HUES48 (cell line): ENCODE measurements at regions not wholly inside any gene's neighbourhood (a gene's known extent, or its start where the extent isn't known, plus 50 kb on each side); places are given as distances from the start of the nearest gene placed in this dataset.
"Not testable (repeated sequence)": the region's sequence is repeated elsewhere in the genome, so short reads cannot be mapped to it uniquely, and the experiment has no call there.

Experiments
- H3K27ac ChIP-seq: one replicate; pipeline ENCODE4 v1.7.0; 2013; ENCODE audit warnings: low read depth, low read length, inconsistent platforms
- H3K27me3 ChIP-seq: 2 replicates; pipeline ENCODE4 v1.6.1; 2013; ENCODE audit warnings: mild to moderate bottlenecking, low read length; ENCODE audit not compliant: control insufficient read depth, insufficient read depth
- H3K36me3 ChIP-seq: 2 replicates; pipeline ENCODE4 v1.6.1; 2013; ENCODE audit warnings: low read length; ENCODE audit not compliant: control insufficient read depth, insufficient read depth
- H3K4me1 ChIP-seq: 2 replicates; pipeline ENCODE4 v1.6.1; 2013; ENCODE audit warnings: mild to moderate bottlenecking, low read length; ENCODE audit not compliant: control insufficient read depth, insufficient read depth
- H3K4me3 ChIP-seq: 2 replicates; pipeline ENCODE4 v1.5.1; 2013; ENCODE audit warnings: mild to moderate bottlenecking, low read depth, low read length
- H3K9ac ChIP-seq: 2 replicates; pipeline ENCODE4 v1.6.1; 2013; ENCODE audit warnings: mild to moderate bottlenecking, low read depth, low read length, moderate library complexity
- H3K9me3 ChIP-seq: 2 replicates; pipeline ENCODE4 v1.6.1; 2013; ENCODE audit warnings: low read length; ENCODE audit not compliant: control insufficient read depth, insufficient read depth

DNA sequence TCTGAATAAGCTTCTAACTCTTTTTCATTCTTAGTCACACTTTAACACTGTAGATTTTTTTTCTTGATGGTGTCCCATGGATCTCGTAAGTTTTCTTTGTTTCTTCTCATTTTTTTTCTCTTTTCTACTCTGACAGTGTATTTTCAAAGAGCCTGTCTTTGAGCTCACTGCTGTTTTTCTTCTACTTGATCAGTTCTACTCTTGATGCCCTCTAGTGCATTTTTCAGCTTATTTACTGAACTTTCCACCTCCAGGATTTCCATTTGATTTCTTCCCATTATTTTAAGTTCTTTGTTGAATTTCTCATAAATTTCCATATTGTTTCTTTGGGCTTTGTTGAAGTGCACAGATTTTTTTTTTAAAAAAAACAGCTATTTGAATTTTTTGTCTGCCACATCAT is 2641.1 kb upstream of the DEFB115 start:
- Histone ChIP-seq H3K4me3 (no peak overlapping the region), H3K9me3 (peaks cover 67% of the 10 kb centered on the region), H3K9ac (no peak overlapping the region), H3K4me1 (no peaks in the 10 kb centered on the region), H3K27ac (no peak overlapping the region), H3K27me3 (no peaks in the 10 kb centered on the region), H3K36me3 (no peaks in the 10 kb centered on the region)

DNA sequence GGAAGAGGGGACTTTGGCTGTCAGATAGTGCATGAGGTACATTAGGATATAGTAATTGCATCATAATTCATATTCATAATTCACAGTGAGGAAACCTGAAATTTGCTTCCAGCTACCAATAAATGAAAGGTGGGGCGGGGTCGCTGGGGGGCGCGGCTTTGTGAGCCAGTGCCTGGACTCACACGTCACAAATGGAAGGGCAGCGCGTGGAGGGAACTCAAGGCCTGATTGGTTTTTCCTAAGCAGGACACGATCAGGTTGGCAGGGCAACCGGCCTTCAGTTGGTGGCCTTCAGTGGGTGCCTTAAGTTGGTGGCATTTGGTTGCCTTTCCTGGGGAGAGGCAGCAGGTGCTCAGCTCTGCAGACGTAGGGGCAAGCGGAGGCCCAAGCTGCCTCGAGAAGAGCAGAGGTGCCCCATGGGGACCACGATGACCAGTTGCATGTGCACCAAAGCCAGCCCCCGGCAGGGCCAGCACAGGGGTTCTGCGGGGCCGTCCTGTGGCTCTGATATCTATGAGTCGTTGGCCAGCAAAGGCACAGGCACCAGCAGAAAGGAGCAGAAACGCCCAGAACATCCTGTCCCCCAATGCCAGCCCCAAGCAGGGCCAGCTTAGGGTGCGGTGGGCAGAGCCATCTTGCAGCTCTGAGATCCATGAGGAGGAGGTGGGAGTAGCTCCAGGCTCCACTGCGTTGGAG is 2637.4 kb upstream of the DEFB115 start:
- H3K4me3 ChIP-seq, H3K36me3 ChIP-seq, H3K27ac ChIP-seq, H3K9ac ChIP-seq, H3K4me1 ChIP-seq, H3K27me3 ChIP-seq: not testable (repeated sequence)
- H3K9me3 ChIP-seq, result peaks cover 56% of the 10 kb centered on the region

DNA sequence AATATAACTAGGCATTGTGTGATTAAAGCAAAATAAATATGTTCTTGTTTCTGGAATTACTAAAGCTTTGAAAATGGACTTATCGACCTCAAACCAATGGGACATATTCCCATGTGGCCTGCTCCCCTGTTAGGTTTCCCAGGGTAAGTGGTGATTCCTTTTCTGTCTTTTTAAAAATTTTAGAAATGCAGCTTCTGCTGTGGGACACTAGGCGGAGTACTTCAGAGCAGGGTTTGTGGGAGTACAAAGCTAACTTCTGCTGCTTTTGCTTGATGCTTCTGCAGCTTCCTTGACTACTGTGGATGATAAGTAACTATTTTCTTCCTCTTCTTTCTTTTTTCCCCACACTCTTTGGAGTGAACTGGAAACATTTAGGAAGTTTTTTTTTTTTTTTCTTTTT is 2632.4 kb upstream of the DEFB115 start:
- H3K9me3 ChIP-seq, result peaks cover 50% of the 10 kb centered on the region
- H3K4me3 ChIP-seq, H3K27me3 ChIP-seq, H3K36me3 ChIP-seq, H3K4me1 ChIP-seq, H3K27ac ChIP-seq, H3K9ac ChIP-seq: not testable (repeated sequence)

GRCh38 chr20:28640831-28641230 is 2616.6 kb upstream of the DEFB115 start:
- not testable (repeated sequence) for H3K4me3 ChIP-seq, H3K9ac ChIP-seq, H3K27me3 ChIP-seq, H3K4me1 ChIP-seq, H3K36me3 ChIP-seq, H3K27ac ChIP-seq
- peaks cover 32% of the 10 kb centered on the region for H3K9me3 ChIP-seq
